Sigmoid colon (tissue), 4 donors: ENCODE measurements at regions not wholly inside any gene's neighbourhood (a gene's known extent, or its start where the extent isn't known, plus 50 kb on each side); places are given as distances from the start of the nearest gene placed in this dataset.

Source experiments
- CTCF ChIP-seq, 4 experiments: fragments of 450-650 bp in 3 of 4; fragments of 200-600 bp in 1 of 4; IDR thresholded peaks; one replicate each; pipeline ENCODE4 v1.5.1; 2016 to 2019; ENCODE audit warnings: antibody characterized with exemption in 4 of 4, mild to moderate bottlenecking in 3 of 4, moderate library complexity in 2 of 4
- EP300 ChIP-seq, 4 donors: sonication (generic); formaldehyde crosslinking; IDR thresholded peaks; one replicate each; pipeline ENCODE4 v1.6.1; 2017; ENCODE audit warnings: antibody characterized with exemption in 4 of 4
- POLR2A ChIP-seq, 2 donors: fragments of 450-650 bp; IDR thresholded peaks; one replicate each; pipeline ENCODE4 v1.6.1; 2016; ENCODE audit warnings: antibody characterized with exemption in 2 of 2, mild to moderate bottlenecking in 2 of 2, moderate library complexity in 2 of 2
- POLR2AphosphoS5 ChIP-seq, 4 donors: sonication (generic); formaldehyde crosslinking; IDR thresholded peaks; one replicate each; pipeline ENCODE4 v1.6.1; 2017; ENCODE audit warnings: antibody characterized with exemption in 4 of 4

DNA sequence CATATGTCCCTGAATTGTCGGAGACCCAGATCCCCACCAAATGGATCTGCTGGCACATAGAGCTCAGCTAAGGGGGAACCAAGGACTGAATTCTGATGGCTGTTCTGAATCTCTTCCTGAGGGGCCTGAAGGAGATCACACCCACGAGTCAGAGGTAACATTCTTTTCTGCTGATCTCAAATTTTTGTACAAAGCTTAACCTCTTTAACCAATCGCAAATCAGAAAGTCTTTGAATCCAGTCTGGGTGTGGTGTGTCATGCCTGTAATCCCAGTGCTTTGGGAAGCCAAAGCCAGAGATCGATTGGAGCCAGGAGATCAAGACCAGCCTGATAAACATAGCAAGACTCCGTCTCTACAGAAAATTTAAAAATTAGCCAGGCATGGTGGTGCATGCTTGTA is 62.8 kb upstream of the PRRC2C start:
- TF ChIP-seq CTCF (IDR thresholded peaks at IDR 0.05) = no peak
- TF ChIP-seq POLR2AphosphoS5 (IDR thresholded peaks at IDR 0.05) = no peak
- TF ChIP-seq EP300 (IDR thresholded peaks at IDR 0.05) = no peak
- TF ChIP-seq POLR2A (IDR thresholded peaks at IDR 0.05) = no peak
